ENCODE measurements at regions not wholly inside any gene's neighbourhood (a gene's known extent, or its start where the extent isn't known, plus 50 kb on each side); places are given as distances from the start of the nearest gene placed in this dataset.

DNA sequence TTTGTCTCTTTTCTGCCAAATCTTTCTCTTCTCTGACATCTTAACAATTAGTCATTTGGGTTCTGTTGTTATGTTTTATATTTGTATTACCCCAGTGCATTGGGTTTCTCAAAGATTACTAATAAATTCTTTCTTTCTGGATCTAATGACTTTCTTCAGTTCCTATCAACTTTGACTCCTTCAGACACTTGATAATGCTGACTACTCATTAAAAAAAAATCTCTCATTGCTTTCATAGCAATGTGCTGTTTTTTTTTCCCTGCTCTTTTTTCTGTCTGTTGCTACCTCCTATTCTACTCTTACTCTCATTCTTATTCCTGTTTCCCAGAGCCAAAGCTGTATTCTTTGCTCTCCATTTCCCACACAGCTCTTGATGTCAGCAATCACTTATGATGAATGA is 81.3 kb upstream of the MAP3K7 start:
- H3K36me3 ChIP-seq (ENCODE audit: control insufficient read depth, insufficient read depth, low read length), result no peaks in the 10 kb centered on the region
- H3K27ac ChIP-seq (ENCODE audit: low read length), result no peak overlapping the region
- H3K4me3 ChIP-seq (ENCODE audit: low read length), result no peak overlapping the region
- no peak for DNase-seq
- no peaks in the 10 kb centered on the region for H3K27me3 ChIP-seq (ENCODE audit: control insufficient read depth, insufficient read depth, low read length)
- no peaks in the 10 kb centered on the region for H3K9me3 ChIP-seq (ENCODE audit: control insufficient read depth, low read depth, low read length)
- no peaks in the 10 kb centered on the region for H3K4me1 ChIP-seq (ENCODE audit: control insufficient read depth, insufficient read depth, low read length)

DNA sequence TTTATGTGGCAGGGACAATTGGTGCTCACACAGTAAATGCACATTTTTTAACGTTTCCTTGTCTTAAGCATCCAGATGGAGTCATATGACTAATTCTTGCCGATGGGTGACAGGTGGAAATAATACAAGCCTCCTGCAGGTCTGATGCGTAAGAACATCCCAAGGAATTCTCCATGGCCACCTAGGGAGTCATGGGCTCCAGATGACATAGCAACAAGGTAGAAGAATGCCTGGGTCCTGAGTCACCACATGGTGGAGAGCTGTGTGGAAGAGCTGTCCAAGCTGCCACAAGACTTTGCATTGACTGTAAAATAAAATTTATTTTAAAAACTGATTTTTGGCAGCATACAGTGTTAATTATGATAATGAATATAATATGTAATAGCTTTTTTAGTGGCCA is 77.0 kb upstream of the MAP3K7 start:
- Histone ChIP-seq H3K27me3 (ENCODE audit: control insufficient read depth, insufficient read depth, low read length) (no peaks in the 10 kb centered on the region), H3K27ac (ENCODE audit: low read length) (no peak overlapping the region), H3K4me1 (ENCODE audit: control insufficient read depth, insufficient read depth, low read length) (no peaks in the 10 kb centered on the region), H3K4me3 (ENCODE audit: low read length) (no peak overlapping the region), H3K9me3 (ENCODE audit: control insufficient read depth, low read depth, low read length) (no peaks in the 10 kb centered on the region), H3K36me3 (ENCODE audit: control insufficient read depth, insufficient read depth, low read length) (no peaks in the 10 kb centered on the region)
- no peak for DNase-seq
- no CpG with 5 or more reads among the region's 3 CpGs for WGBS (ENCODE audit: insufficient coverage, low lambda C conversion rate)

DNA sequence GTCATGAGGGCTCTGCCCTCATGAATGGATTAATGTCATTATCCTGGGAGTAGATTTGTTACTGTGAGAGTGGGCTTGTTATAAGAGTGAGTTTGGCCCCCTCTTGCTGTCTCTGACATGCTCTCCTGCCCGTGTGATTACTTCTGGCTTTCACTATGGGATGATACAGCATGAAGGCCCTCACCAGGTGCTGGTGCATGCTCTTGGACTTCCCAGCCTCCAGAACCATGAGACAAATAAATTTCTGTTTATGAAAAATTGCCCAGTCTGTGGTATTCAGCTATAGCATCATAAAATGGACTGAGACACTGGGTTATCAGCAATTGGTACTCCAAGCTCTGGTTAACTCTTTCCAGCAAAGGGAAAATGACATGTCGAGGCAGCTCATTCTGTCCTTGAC is 76.2 kb upstream of the MAP3K7 start:
- Histone ChIP-seq H3K4me3 (ENCODE audit: low read length) (no peak overlapping the region), H3K27me3 (ENCODE audit: control insufficient read depth, insufficient read depth, low read length) (no peaks in the 10 kb centered on the region), H3K36me3 (ENCODE audit: control insufficient read depth, insufficient read depth, low read length) (no peaks in the 10 kb centered on the region), H3K4me1 (ENCODE audit: control insufficient read depth, insufficient read depth, low read length) (no peaks in the 10 kb centered on the region), H3K9me3 (ENCODE audit: control insufficient read depth, low read depth, low read length) (no peaks in the 10 kb centered on the region), H3K27ac (ENCODE audit: low read length) (no peak overlapping the region)
- no CpG with 5 or more reads among the region's 2 CpGs for WGBS (ENCODE audit: insufficient coverage, low lambda C conversion rate)
- DNase-seq, result no peak

DNA sequence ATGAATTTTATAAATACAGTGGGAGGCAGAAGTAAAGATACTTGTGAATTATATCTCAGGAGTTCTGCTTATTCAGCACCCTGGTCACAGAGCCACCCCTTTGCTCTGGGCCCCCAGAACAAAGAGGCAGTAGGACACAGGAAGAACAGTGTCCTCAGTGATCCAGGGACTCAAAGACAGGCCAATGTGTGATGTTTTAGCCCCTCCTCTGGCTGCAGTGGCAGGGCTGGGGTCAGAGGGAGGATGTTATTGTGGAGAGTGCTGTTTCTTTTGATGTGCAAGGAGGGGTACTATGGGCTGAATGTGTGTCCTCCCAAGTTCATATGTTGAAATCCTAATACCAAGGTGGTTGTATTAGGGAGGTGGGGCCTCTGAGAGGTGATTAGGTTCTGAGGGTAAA is 74.1 kb upstream of the MAP3K7 start:
- H3K4me3 ChIP-seq (ENCODE audit: low read length), result no peak overlapping the region
- no peak overlapping the region for H3K27ac ChIP-seq (ENCODE audit: low read length)
- no peaks in the 10 kb centered on the region for H3K27me3 ChIP-seq (ENCODE audit: control insufficient read depth, insufficient read depth, low read length)
- H3K36me3 ChIP-seq (ENCODE audit: control insufficient read depth, insufficient read depth, low read length), result no peaks in the 10 kb centered on the region
- H3K9me3 ChIP-seq (ENCODE audit: control insufficient read depth, low read depth, low read length), result no peaks in the 10 kb centered on the region
- H3K4me1 ChIP-seq (ENCODE audit: control insufficient read depth, insufficient read depth, low read length), result no peaks in the 10 kb centered on the region
- no peak for DNase-seq

DNA sequence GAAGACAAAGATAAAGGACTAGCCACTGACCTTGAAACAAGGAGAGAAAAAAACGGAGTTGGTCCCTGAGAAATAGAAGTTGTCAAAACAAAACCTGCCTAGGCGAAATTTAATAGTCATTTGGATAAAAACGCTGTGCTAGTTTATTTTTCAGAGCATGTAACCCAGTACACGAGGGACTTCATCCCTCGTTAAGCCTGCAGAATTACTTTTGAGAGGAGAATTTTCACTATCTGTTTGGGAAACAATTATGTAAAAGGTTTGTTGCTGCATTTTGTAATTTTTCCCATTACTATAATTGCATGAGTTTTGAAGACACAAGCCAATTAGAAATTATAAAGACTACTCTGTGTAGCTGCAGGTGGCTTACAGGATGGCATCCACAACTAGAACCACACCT is 71.6 kb upstream of the MAP3K7 start:
- Histone ChIP-seq H3K9me3 (ENCODE audit: control insufficient read depth, low read depth, low read length) (no peaks in the 10 kb centered on the region), H3K4me1 (ENCODE audit: control insufficient read depth, insufficient read depth, low read length) (no peaks in the 10 kb centered on the region), H3K4me3 (ENCODE audit: low read length) (no peak overlapping the region), H3K27ac (ENCODE audit: low read length) (no peak overlapping the region), H3K27me3 (ENCODE audit: control insufficient read depth, insufficient read depth, low read length) (peaks cover 2% of the 10 kb centered on the region), H3K36me3 (ENCODE audit: control insufficient read depth, insufficient read depth, low read length) (no peaks in the 10 kb centered on the region)
- WGBS (ENCODE audit: insufficient coverage, low lambda C conversion rate), result 67% methylated on average over 2 of the region's 5 CpGs
- no peak for DNase-seq

DNA sequence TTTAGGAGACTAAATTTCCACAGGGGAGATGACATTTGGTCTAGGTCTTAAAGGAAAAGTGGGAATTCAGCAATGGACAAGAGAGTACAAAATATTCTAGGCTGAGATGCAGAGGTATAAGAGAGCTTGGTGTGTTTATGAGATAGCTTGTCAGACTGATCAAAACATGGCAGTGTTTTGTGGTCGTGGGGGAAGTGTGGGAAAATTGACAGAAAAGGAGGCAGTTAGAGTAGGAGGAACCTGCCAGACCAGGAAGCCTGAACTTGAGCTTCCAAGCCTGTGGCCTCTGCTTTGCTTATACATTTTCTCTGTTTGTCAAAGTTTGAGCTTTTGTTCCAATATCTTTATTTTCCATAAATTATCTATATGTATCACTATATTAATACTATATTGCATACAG is 69.5 kb upstream of the MAP3K7 start:
- no peaks in the 10 kb centered on the region for H3K4me1 ChIP-seq (ENCODE audit: control insufficient read depth, insufficient read depth, low read length)
- no peaks in the 10 kb centered on the region for H3K36me3 ChIP-seq (ENCODE audit: control insufficient read depth, insufficient read depth, low read length)
- H3K9me3 ChIP-seq (ENCODE audit: control insufficient read depth, low read depth, low read length), result no peaks in the 10 kb centered on the region
- H3K27me3 ChIP-seq (ENCODE audit: control insufficient read depth, insufficient read depth, low read length), result peaks cover 2% of the 10 kb centered on the region
- no peak for DNase-seq
- H3K4me3 ChIP-seq (ENCODE audit: low read length), result no peak overlapping the region
- no CpG with 5 or more reads among the region's 1 CpG for WGBS (ENCODE audit: insufficient coverage, low lambda C conversion rate)
- H3K27ac ChIP-seq (ENCODE audit: low read length), result no peak overlapping the region

DNA sequence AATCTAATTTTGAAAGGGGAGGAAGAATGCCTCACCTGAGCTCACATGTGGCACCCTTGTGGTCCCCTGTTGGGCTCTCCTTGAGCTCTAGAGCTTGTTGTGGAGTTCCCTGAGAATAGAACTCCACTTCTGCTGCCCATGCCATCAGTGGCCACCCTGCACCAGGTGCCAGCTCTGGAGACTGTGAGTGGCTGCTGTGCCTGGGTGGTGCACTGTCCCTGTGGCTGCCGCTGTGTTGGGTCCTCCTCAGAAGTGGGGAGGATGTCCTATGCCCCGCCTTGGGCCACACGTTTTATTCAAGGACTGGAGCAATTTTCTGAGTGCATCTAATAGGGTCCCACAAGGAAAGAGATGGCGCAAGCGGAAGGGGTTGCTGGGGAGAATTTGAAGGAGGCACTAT is 67.9 kb upstream of the MAP3K7 start:
- no CpG with 5 or more reads among the region's 5 CpGs for WGBS (ENCODE audit: insufficient coverage, low lambda C conversion rate)
- no peak for DNase-seq
- Histone ChIP-seq H3K36me3 (ENCODE audit: control insufficient read depth, insufficient read depth, low read length) (no peaks in the 10 kb centered on the region), H3K27ac (ENCODE audit: low read length) (no peak overlapping the region), H3K27me3 (ENCODE audit: control insufficient read depth, insufficient read depth, low read length) (peaks cover 2% of the 10 kb centered on the region), H3K9me3 (ENCODE audit: control insufficient read depth, low read depth, low read length) (no peaks in the 10 kb centered on the region), H3K4me1 (ENCODE audit: control insufficient read depth, insufficient read depth, low read length) (no peaks in the 10 kb centered on the region), H3K4me3 (ENCODE audit: low read length) (no peak overlapping the region)

DNA sequence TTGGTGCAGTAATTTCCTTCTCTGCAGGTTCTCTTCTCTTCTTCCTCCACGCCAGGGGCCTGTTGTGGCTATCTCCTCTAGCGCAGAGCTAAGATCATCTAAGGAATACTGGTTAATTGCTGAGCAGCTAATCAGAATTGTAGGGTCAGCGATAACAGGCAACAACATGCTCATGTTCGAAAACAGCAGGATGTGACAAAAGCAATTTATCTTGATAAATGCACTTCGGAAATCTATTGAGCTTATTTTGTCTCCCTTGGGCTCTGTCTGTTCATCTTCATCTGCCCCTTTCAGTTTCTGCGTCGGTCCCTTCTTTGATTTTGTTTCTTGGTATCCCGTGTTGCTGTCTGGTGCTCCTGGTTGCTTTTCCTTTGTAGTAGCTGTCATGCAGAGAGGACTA is 67.3 kb upstream of the MAP3K7 start:
- no peaks in the 10 kb centered on the region for H3K9me3 ChIP-seq (ENCODE audit: control insufficient read depth, low read depth, low read length)
- peaks cover 2% of the 10 kb centered on the region for H3K27me3 ChIP-seq (ENCODE audit: control insufficient read depth, insufficient read depth, low read length)
- H3K27ac ChIP-seq (ENCODE audit: low read length), result no peak overlapping the region
- DNase-seq, result no peak
- no peak overlapping the region for H3K4me3 ChIP-seq (ENCODE audit: low read length)
- no peaks in the 10 kb centered on the region for H3K4me1 ChIP-seq (ENCODE audit: control insufficient read depth, insufficient read depth, low read length)
- 46% methylated on average over 4 of the region's 8 CpGs for WGBS (ENCODE audit: insufficient coverage, low lambda C conversion rate)
- H3K36me3 ChIP-seq (ENCODE audit: control insufficient read depth, insufficient read depth, low read length), result no peaks in the 10 kb centered on the region

DNA sequence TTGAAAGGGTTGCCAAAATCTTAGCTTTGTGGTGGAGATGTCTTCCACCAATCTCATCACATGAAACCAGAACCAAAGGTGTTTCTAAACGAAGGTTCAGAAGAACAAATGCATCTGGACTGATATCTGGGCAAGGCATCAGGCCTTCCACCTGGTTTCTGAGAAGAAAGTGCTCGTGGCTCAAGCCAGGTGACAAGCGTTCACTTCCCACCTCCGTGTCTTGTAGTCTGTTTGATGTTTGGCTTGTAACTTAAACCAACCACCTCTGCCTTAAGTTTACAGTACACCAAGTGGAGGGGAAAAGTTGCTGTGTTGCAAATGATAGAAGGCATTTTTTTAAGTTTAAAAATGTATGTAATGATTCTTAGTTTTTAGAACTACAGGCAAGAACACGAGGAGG is 66.9 kb upstream of the MAP3K7 start:
- H3K27me3 ChIP-seq (ENCODE audit: control insufficient read depth, insufficient read depth, low read length), result peaks cover 2% of the 10 kb centered on the region
- DNase-seq, result no peak
- no peaks in the 10 kb centered on the region for H3K36me3 ChIP-seq (ENCODE audit: control insufficient read depth, insufficient read depth, low read length)
- H3K4me3 ChIP-seq (ENCODE audit: low read length), result no peak overlapping the region
- no peaks in the 10 kb centered on the region for H3K4me1 ChIP-seq (ENCODE audit: control insufficient read depth, insufficient read depth, low read length)
- no peak overlapping the region for H3K27ac ChIP-seq (ENCODE audit: low read length)
- no peaks in the 10 kb centered on the region for H3K9me3 ChIP-seq (ENCODE audit: control insufficient read depth, low read depth, low read length)
- WGBS (ENCODE audit: insufficient coverage, low lambda C conversion rate), result no CpG with 5 or more reads among the region's 5 CpGs

DNA sequence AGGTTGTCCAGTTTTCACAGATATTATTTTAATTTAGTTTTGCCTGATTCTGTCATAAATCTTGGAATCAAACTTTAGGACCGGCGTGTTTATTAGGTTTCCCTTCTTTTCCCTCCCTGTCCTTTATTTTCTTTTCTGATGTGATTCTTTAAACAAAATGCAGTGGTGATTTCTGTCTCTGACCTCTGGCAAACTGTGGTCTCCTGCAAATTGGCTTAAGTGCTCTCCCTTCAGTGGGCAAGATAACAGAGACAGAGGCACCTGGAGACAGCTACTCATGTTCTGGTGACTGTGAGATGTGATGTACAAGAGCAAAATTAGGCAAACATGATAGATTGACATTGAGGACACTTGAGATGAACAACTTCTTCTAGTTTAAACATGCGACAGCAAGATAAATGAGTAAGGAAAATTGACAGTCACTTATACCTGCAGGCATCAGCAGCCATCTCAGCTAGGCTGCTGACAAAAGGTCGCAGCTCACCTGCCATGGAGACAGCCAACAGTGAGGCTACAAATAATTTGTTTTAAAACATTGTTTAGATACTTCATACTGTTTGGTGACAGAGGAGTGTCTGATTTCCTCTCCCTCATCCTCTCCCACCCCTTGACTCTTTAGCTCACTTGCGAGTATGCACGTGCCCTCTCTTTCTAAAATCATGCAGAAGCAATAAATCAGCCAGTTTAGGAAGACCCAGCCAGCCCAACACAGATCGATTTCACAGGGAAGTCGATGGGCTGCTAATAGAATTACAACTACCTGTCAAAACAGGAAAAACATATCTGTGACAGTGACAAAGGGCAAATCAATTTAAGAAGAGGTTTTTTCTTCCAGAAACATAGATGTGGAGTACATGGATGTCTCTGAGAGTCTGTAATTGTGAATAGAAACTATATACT is 63.4 kb upstream of the MAP3K7 start:
- no peaks in the 10 kb centered on the region for H3K36me3 ChIP-seq (ENCODE audit: control insufficient read depth, insufficient read depth, low read length)
- no peak for DNase-seq
- H3K4me3 ChIP-seq (ENCODE audit: low read length), result no peak overlapping the region
- no peaks in the 10 kb centered on the region for H3K4me1 ChIP-seq (ENCODE audit: control insufficient read depth, insufficient read depth, low read length)
- H3K9me3 ChIP-seq (ENCODE audit: control insufficient read depth, low read depth, low read length), result no peaks in the 10 kb centered on the region
- H3K27me3 ChIP-seq (ENCODE audit: control insufficient read depth, insufficient read depth, low read length), result peaks cover 2% of the 10 kb centered on the region
- WGBS (ENCODE audit: insufficient coverage, low lambda C conversion rate), result no CpG with 5 or more reads among the region's 8 CpGs
- no peak overlapping the region for H3K27ac ChIP-seq (ENCODE audit: low read length)

DNA sequence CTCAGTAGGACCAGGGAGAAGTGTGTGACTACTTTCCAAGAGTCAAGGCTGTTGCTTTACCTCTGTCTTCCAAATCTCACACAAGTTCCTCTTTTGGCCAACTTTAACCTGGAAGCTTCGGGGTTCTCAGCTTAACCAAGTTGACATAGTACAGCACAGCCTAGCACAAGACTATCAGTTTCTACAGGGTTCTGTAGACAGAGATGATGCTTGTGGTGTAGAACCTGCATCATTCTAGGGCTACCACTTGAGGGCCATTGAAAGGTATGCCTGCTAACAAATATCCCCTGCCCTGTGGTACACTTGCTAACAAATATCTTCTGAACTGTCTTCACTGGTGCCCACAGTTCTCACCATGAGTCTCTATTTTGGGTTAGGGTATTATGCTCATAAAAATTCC is 62.0 kb upstream of the MAP3K7 start:
- no peak for DNase-seq
- H3K4me3 ChIP-seq (ENCODE audit: low read length), result no peak overlapping the region
- H3K27me3 ChIP-seq (ENCODE audit: control insufficient read depth, insufficient read depth, low read length), result peaks cover 2% of the 10 kb centered on the region
- H3K27ac ChIP-seq (ENCODE audit: low read length), result no peak overlapping the region
- H3K4me1 ChIP-seq (ENCODE audit: control insufficient read depth, insufficient read depth, low read length), result no peaks in the 10 kb centered on the region
- H3K9me3 ChIP-seq (ENCODE audit: control insufficient read depth, low read depth, low read length), result no peaks in the 10 kb centered on the region
- H3K36me3 ChIP-seq (ENCODE audit: control insufficient read depth, insufficient read depth, low read length), result no peaks in the 10 kb centered on the region
- no CpG with 5 or more reads among the region's 1 CpG for WGBS (ENCODE audit: insufficient coverage, low lambda C conversion rate)

Measured in large intestine (tissue), 3 donors.